ENCODE measurements at regions not wholly inside any gene's neighbourhood (a gene's known extent, or its start where the extent isn't known, plus 50 kb on each side); places are given as distances from the start of the nearest gene placed in this dataset.
"Not testable (repeated sequence)": the region's sequence is repeated elsewhere in the genome, so short reads cannot be mapped to it uniquely, and the experiment has no call there.

DNA sequence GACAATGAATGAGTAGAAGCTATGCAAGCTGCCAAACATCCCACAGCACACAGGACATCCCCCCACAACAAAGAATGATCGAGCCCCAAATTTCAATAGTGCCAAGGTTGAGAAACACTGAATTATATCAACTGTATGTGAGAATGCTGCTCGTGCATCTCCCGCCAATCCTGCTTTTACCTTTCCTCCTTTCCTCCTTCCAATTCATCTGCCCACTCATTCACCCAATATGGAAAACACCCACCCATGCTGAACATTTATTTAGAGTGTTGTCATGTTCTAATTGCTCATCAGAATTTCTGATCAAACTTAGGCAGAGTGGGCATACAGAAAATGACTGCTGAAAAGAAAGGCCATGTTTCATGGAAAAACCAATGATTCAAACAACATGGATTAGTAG lies 183.0 kb downstream of the TMEM114 start:
- Mint-ChIP-seq H3K9me3 (ENCODE audit: unreplicated experiment) (peaks cover 8% of the 10 kb centered on the region), H3K36me3 (ENCODE audit: unreplicated experiment) (peaks cover 5% of the 10 kb centered on the region), H3K4me1 (ENCODE audit: low read depth, unreplicated experiment) (no peaks in the 10 kb centered on the region), H3K27me3 (ENCODE audit: unreplicated experiment) (peaks cover 2% of the 10 kb centered on the region), H3K27ac (ENCODE audit: unreplicated experiment) (no peak overlapping the region), H3K4me3 (ENCODE audit: unreplicated experiment) (no peak overlapping the region)
- TF ChIP-seq, protein P1, sequence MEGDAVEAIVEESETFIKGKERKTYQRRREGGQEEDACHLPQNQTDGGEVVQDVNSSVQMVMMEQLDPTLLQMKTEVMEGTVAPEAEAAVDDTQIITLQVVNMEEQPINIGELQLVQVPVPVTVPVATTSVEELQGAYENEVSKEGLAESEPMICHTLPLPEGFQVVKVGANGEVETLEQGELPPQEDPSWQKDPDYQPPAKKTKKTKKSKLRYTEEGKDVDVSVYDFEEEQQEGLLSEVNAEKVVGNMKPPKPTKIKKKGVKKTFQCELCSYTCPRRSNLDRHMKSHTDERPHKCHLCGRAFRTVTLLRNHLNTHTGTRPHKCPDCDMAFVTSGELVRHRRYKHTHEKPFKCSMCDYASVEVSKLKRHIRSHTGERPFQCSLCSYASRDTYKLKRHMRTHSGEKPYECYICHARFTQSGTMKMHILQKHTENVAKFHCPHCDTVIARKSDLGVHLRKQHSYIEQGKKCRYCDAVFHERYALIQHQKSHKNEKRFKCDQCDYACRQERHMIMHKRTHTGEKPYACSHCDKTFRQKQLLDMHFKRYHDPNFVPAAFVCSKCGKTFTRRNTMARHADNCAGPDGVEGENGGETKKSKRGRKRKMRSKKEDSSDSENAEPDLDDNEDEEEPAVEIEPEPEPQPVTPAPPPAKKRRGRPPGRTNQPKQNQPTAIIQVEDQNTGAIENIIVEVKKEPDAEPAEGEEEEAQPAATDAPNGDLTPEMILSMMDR (IDR thresholded peaks at IDR 0.05; ENCODE audit: partially characterized antibody, unreplicated experiment), result no peak
- DNase-seq, result no peak

DNA sequence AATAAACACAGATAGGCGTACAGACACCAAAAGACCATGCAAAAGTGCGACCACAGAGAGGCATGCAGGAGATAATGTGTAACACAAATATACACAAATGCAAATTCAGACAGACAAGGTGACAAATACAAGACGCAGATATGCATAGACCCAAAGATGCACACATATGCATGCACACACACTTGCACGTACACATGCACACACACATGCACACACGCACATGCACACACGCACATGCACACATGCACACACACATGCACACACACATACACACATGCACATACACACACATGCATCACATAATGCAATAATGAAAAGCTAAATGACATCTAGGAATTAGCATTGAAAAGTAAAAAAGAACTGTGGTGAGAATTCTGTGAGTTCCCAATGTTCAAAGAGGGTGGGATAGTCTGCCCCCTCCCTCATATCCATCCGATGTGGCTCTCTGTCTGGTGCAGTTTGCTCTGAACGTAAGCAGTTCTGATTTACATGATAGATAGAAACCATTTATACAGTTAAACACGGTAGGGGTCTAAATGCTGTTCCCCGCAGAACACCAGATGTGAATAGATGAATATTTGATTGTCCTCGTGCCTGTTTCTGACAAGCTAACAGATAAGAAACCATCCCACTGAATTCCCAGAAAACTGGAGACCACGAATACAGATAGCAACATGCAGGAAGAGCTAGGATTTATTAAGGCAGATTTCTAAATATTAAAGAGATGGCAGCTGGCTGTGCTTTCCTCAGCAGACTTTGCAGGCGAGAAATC lies 186.1 kb downstream of the TMEM114 start:
- H3K36me3 Mint-ChIP-seq (ENCODE audit: unreplicated experiment), result no peaks in the 10 kb centered on the region
- H3K9me3 Mint-ChIP-seq (ENCODE audit: unreplicated experiment), result peaks cover 6% of the 10 kb centered on the region
- no peaks in the 10 kb centered on the region for H3K4me1 Mint-ChIP-seq (ENCODE audit: low read depth, unreplicated experiment)
- no peak overlapping the region for H3K27ac Mint-ChIP-seq (ENCODE audit: unreplicated experiment)
- H3K27me3 Mint-ChIP-seq (ENCODE audit: unreplicated experiment), result peaks cover 7% of the 10 kb centered on the region
- TF ChIP-seq, protein P1 (IDR thresholded peaks at IDR 0.05; ENCODE audit: partially characterized antibody, unreplicated experiment), result no peak
- no peak overlapping the region for H3K4me3 Mint-ChIP-seq (ENCODE audit: unreplicated experiment)
- DNase-seq, result no peak

DNA sequence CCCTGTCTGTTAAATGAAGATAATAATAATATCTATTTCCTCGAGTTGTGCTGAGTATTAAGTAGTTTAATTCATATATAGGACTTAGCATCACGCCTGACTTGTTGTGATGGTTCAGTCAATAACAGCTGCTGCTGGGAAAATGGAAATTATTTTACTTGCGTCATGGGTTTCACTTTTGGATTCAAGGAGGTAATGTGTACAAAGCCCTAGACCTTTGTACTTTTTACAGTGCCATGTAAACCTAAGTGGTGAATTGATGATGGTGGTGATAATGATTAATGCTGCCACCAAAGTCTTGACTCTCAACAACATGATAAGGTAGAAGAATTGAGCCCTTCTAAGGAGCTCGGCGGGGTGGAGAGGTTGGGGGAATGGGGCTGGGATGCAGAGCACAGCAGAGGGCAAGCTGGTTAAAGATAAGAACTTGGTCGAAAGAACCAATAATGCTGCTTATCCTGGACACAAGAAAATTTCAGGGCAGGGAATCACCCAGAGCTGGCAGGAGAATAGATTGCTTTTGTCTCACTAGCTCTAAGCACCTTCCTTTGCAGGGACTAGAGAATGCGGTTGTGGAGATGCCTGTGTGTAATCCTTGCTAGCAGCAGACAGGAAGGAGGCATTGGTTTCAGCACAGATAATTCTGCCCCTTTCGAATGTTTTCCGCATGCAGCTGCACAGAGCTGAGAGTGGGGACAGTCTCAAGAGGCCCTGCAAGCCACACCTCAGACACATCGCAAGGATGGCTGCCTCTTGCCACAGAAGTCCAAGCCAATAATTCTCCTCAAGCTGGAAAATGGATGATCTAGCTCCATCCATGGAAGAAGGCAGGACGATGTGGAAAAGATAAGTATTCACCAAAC lies 187.1 kb downstream of the TMEM114 start:
- DNase-seq, result no peak
- H3K36me3 Mint-ChIP-seq (ENCODE audit: unreplicated experiment), result no peaks in the 10 kb centered on the region
- H3K4me1 Mint-ChIP-seq (ENCODE audit: low read depth, unreplicated experiment), result no peaks in the 10 kb centered on the region
- H3K27ac Mint-ChIP-seq (ENCODE audit: unreplicated experiment), result no peak overlapping the region
- H3K4me3 Mint-ChIP-seq (ENCODE audit: unreplicated experiment), result no peak overlapping the region
- TF ChIP-seq, protein P1 (IDR thresholded peaks at IDR 0.05; ENCODE audit: partially characterized antibody, unreplicated experiment), result no peak
- H3K9me3 Mint-ChIP-seq (ENCODE audit: unreplicated experiment), result peaks cover 6% of the 10 kb centered on the region
- H3K27me3 Mint-ChIP-seq (ENCODE audit: unreplicated experiment), result peaks cover 7% of the 10 kb centered on the region

DNA sequence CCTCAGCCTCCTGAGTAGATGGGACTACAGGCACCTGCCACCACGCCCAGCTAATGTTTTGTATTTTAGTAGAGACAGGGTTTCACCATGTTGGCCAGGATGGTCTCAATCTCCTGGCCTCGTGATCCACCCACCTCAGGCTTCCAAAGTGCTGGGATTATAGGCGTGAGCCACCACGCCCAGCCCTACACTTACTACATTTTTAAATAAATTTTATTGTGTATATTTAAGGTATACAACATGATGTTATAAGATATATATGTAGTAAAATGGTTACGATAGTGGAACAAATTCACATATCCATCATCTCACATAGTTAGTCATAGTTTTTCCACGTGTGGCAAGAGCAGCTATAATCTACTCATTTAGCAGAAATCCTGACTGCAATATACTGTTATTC lies 189.6 kb downstream of the TMEM114 start:
- not testable (repeated sequence) for H3K27ac Mint-ChIP-seq (ENCODE audit: unreplicated experiment); H3K36me3 Mint-ChIP-seq (ENCODE audit: unreplicated experiment); DNase-seq; H3K4me1 Mint-ChIP-seq (ENCODE audit: low read depth, unreplicated experiment); H3K4me3 Mint-ChIP-seq (ENCODE audit: unreplicated experiment); H3K9me3 Mint-ChIP-seq (ENCODE audit: unreplicated experiment); H3K27me3 Mint-ChIP-seq (ENCODE audit: unreplicated experiment)

DNA sequence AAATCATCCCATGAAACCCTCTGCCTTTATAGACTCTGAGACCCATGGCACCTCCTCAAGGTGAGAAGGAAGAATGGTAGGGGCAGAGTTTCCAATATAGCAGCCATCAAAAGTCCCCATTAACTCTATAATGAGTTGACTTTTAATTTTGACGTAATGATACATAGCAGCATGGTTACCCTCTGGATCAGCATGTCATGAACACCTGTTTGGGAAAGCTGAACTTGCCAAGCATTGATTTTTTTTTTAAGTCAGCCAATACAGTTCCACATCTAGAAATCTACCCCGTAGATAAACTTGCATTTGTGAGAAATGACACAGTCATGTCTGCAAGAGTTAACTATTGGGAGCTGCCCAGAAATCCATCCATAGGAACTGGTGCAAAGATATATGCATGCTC lies 191.8 kb downstream of the TMEM114 start:
- Mint-ChIP-seq H3K4me3 (ENCODE audit: unreplicated experiment) (no peak overlapping the region), H3K4me1 (ENCODE audit: low read depth, unreplicated experiment) (no peaks in the 10 kb centered on the region), H3K27ac (ENCODE audit: unreplicated experiment) (no peak overlapping the region), H3K36me3 (ENCODE audit: unreplicated experiment) (no peaks in the 10 kb centered on the region), H3K9me3 (ENCODE audit: unreplicated experiment) (peaks cover 6% of the 10 kb centered on the region), H3K27me3 (ENCODE audit: unreplicated experiment) (peaks cover 7% of the 10 kb centered on the region)
- TF ChIP-seq, protein P1 (IDR thresholded peaks at IDR 0.05; ENCODE audit: partially characterized antibody, unreplicated experiment), result no peak
- DNase-seq, result no peak

Measured in glutamatergic neuron (in vitro differentiated cells).